Tibial artery (tissue), 4 donors: ENCODE measurements at regions not wholly inside any gene's neighbourhood (a gene's known extent, or its start where the extent isn't known, plus 50 kb on each side); places are given as distances from the start of the nearest gene placed in this dataset.

ENCODE experiments used
- DNase-seq, 2 donors: peaks; one replicate each; pipeline ENCODE4 v3.0.0-alpha.2; 2019
- H3K27ac ChIP-seq, 2 donors: fragments of 200-600 bp; sonication (generic) in 1 of 2; 1 replicate in 1 of 2; 2 replicates in 1 of 2; pipeline ENCODE4 v1.5.1; 2018 to 2019; ENCODE audit warnings: mild to moderate bottlenecking in 1 of 2
- H3K27me3 ChIP-seq, 2 donors: fragments of 200-600 bp; sonication (generic) in 1 of 2; one replicate each; pipeline versions ENCODE4 v1.5.1 to v1.6.0; 2016 to 2019
- H3K36me3 ChIP-seq, 3 donors: fragments of 200-600 bp; sonication (generic) in 2 of 3; one replicate each; pipeline ENCODE4 v1.5.1; 2016 to 2019; ENCODE audit warnings: mild to moderate bottlenecking in 2 of 3
- H3K4me1 ChIP-seq, 4 donors: fragments of 200-600 bp; sonication (generic) in 2 of 4; 1 replicate in 3 of 4; 2 replicates in 1 of 4; pipeline ENCODE4 v1.5.1; 2016 to 2019
- H3K4me3 ChIP-seq, 2 donors: fragments of 200-600 bp; sonication (generic) in 1 of 2; 1 replicate in 1 of 2; 2 replicates in 1 of 2; pipeline ENCODE4 v1.5.1; 2018 to 2019; ENCODE audit warnings: mild to moderate bottlenecking in 2 of 2
- H3K9me3 ChIP-seq, 3 donors: fragments of 200-600 bp; sonication (generic) in 1 of 3; one replicate each; pipeline ENCODE4 v1.5.1; 2016 to 2019
- intact Hi-C: fragments of 100-400 bp; cut with DNase I; formaldehyde crosslinking; loops from one replicate; pipeline ENCODE4 v1.15.0; 2023; ENCODE audit warnings: low total_unique reads
- TF ChIP-seq, protein P1 (sequence below), 2 experiments: fragments of 200-600 bp in 1 of 2; fragments of 450-650 bp in 1 of 2; IDR thresholded peaks; one replicate each; pipeline ENCODE4 v1.5.1; 2017 to 2019; ENCODE audit warnings: antibody characterized with exemption in 2 of 2, mild to moderate bottlenecking in 1 of 2, moderate library complexity in 1 of 2

DNA sequence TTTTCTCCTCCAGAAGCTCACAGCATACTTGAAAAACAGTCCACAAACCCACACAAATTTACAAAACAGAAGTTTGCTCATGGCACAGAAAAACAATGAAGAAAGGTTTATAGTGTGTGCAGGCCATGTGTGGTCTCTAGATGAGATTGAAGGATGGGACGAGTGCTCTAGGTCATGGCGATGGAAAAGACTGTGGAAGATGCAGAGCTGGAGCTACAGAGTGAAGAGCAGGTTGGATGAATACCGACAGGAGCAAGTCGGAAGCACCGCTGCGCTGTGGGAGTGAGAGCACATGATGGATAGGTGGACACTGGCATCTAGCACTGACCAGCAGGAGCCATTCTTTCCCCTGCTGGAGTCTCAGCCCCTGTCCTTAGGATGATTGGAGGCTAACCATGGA is 534.7 kb upstream of the RAB6C start:
- Histone ChIP-seq H3K4me3 (no peak overlapping the region), H3K36me3 (no peaks in the 10 kb centered on the region), H3K4me1 (no peaks in the 10 kb centered on the region), H3K27me3 (peaks cover 0 to 2% of the 10 kb centered on the region in 2 donors), H3K9me3 (no peaks in the 10 kb centered on the region), H3K27ac (no peak overlapping the region)
- no peak for DNase-seq
- TF ChIP-seq, protein P1, sequence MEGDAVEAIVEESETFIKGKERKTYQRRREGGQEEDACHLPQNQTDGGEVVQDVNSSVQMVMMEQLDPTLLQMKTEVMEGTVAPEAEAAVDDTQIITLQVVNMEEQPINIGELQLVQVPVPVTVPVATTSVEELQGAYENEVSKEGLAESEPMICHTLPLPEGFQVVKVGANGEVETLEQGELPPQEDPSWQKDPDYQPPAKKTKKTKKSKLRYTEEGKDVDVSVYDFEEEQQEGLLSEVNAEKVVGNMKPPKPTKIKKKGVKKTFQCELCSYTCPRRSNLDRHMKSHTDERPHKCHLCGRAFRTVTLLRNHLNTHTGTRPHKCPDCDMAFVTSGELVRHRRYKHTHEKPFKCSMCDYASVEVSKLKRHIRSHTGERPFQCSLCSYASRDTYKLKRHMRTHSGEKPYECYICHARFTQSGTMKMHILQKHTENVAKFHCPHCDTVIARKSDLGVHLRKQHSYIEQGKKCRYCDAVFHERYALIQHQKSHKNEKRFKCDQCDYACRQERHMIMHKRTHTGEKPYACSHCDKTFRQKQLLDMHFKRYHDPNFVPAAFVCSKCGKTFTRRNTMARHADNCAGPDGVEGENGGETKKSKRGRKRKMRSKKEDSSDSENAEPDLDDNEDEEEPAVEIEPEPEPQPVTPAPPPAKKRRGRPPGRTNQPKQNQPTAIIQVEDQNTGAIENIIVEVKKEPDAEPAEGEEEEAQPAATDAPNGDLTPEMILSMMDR (IDR thresholded peaks at IDR 0.05), result no peak
- intact Hi-C loops, result no loop called here

DNA sequence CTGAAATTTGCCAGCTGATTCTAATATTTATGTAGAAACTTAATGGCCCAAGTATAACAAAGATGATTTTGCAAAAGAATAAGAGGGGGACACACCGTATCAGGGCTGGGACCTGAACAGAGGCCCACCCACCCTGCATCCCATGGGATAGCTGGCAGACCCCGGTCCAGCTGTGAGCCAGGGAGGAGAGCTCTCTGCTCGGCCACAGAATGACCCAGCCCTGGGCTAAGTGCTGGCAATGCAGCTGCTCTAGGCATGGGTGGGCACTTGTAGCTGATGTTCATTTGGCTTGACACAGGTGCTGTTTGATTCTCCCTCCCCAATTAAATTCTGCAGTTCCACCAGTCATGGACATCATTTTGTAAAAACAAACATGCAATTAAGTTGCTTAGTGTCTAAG is 522.8 kb upstream of the RAB6C start:
- Histone ChIP-seq H3K9me3 (no peaks in the 10 kb centered on the region), H3K36me3 (no peaks in the 10 kb centered on the region), H3K27ac (no peak overlapping the region), H3K27me3 (no peaks in the 10 kb centered on the region), H3K4me1 (no peaks in the 10 kb centered on the region), H3K4me3 (no peak overlapping the region)
- intact Hi-C loops, result loop anchor here (1.0 kb wide), 1 partner anchor 14 kb away; no protein-coding TSS in a partner anchor
- no peak for DNase-seq
- TF ChIP-seq, protein P1 (IDR thresholded peaks at IDR 0.05), result no peak

DNA sequence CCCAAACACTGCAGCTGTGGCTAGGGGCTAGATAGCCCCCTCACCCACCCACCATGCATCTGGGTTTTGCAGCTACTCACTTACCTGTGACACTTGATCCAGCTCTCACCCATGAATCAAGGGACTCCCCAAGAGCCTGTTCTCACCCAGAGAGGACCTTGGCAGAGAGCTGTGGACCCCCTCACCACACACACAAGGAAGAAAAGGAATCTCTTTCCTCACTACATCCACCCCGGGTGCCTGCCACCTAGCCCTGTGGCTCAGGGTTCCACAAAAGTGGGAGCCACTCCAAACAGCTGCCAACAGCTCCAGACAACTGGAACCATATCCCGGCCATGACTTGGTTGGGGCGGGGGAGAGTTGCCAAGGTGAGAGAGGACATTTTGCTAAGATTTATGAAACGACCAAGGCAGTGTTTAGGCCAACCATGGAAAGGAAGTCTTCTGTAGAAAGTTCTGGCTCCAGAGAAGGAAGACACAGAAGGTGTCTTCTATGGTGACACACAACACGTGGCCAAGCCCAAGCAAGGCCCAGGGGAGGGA is 522.1 kb upstream of the RAB6C start:
- H3K27me3 ChIP-seq, result no peaks in the 10 kb centered on the region
- TF ChIP-seq, protein P1 (IDR thresholded peaks at IDR 0.05), result no peak
- no peaks in the 10 kb centered on the region for H3K36me3 ChIP-seq
- intact Hi-C loops, result no loop called here
- no peaks in the 10 kb centered on the region for H3K9me3 ChIP-seq
- H3K4me3 ChIP-seq, result no peak overlapping the region
- no peak for DNase-seq
- no peak overlapping the region for H3K27ac ChIP-seq
- H3K4me1 ChIP-seq, result no peaks in the 10 kb centered on the region

DNA sequence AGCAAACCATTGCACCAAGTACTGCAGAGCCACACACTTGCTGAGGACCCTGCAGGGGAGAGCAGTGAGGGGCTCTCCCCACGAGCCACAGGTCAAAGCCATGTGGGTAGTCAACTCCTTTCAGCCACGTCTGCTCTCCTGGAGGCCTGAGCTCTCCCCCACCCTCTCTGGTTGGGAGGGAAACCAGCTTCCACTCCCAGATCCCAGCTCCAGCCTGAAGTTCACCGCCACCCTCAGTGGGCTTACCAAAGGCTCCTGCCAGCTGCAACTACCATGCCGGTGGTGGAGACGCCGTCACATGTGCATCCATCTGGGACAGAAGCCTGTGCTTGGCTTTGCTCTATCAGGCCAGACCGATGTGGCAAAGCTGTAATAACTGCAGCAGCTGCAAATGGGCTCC is 521.5 kb upstream of the RAB6C start:
- no peaks in the 10 kb centered on the region for H3K9me3 ChIP-seq
- H3K27me3 ChIP-seq, result no peaks in the 10 kb centered on the region
- intact Hi-C loops, result no loop called here
- H3K4me1 ChIP-seq, result no peaks in the 10 kb centered on the region
- H3K36me3 ChIP-seq, result no peaks in the 10 kb centered on the region
- DNase-seq, result no peak
- no peak overlapping the region for H3K27ac ChIP-seq
- TF ChIP-seq, protein P1 (IDR thresholded peaks at IDR 0.05), result no peak
- no peak overlapping the region for H3K4me3 ChIP-seq

DNA sequence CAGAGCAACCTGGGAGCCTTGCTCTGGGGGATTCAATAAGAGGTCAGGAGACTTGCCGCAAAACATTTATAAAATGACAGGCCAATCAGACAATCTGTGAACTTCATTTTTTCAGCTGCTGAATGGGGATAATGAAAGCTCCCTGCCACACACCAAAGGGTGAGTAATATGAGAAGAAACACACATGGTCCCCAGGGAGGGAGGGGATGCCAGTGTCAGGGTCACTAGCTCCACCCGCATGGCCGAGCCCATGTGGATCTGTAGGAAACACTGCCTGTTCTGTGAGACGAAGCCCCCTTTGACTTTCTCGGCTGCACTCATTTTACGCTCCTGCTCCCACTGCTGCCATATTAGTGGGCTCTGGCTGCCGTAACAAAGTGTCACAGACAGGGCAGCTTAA is 521.0 kb upstream of the RAB6C start:
- Histone ChIP-seq H3K4me3 (no peak overlapping the region), H3K27ac (no peak overlapping the region), H3K36me3 (no peaks in the 10 kb centered on the region), H3K27me3 (no peaks in the 10 kb centered on the region), H3K4me1 (no peaks in the 10 kb centered on the region), H3K9me3 (no peaks in the 10 kb centered on the region)
- TF ChIP-seq, protein P1 (IDR thresholded peaks at IDR 0.05), result no peak
- no peak for DNase-seq
- intact Hi-C loops, result no loop called here
